ENCODE measurements at regions not wholly inside any gene's neighbourhood (a gene's known extent, or its start where the extent isn't known, plus 50 kb on each side); places are given as distances from the start of the nearest gene placed in this dataset.

- TF ChIP-seq SIN3A (conservative IDR thresholded peaks at IDR 0.05 in 1 of 2, IDR thresholded peaks at IDR 0.05 in 1 of 2; ENCODE audit: low read depth in 1 of 2, low read length in 2 of 2) (no peak), JUN (IDR thresholded peaks at IDR 0.05; ENCODE audit: low read depth, low read length) (no peak)
Measured at GRCh38 chr2:116250376-116250775, 1564.1 kb upstream of the DDX18 start (continued).

Measured in H1 (cell line).